GM13977 (cell line): ENCODE measurements at regions not wholly inside any gene's neighbourhood (a gene's known extent, or its start where the extent isn't known, plus 50 kb on each side); places are given as distances from the start of the nearest gene placed in this dataset.

Experiments used
- DNase-seq: peaks from one replicate; pipeline ENCODE4 v3.0.0; 2012; ENCODE audit warnings: low spot score
- CTCF ChIP-seq: IDR thresholded peaks from 2 replicates; pipeline ENCODE4 v1.5.1; 2012; ENCODE audit warnings: mild to moderate bottlenecking, control low read depth; ENCODE audit not compliant: insufficient read depth; ENCODE audit errors: extremely low read depth, missing control alignments
- in situ Hi-C: fragments of 300-500 bp; cut with MboI; formaldehyde crosslinking; loops from one replicate; pipeline ENCODE4 v1.12.0; 2022; ENCODE audit warnings: low sequenced_read_pairs, low pct_unique_long_range_greater_than_20kb, mixed read lengths, inconsistent platforms; ENCODE audit not compliant: unreplicated experiment

- DNase-seq: no peak
- TF ChIP-seq CTCF: no peak
- in situ Hi-C loops: no loop called here
These were observed 768.3 kb upstream of the CDH7 start for GRCh38 chr18:64982414-64983055.

GRCh38 chr18:64981915-64982314 lies 768.9 kb upstream of the CDH7 start:
- no peak for DNase-seq

GRCh38 chr18:64979791-64980190 lies 771.0 kb upstream of the CDH7 start:
- in situ Hi-C loops: no loop called here

More at GRCh38 chr18:64981915-64982314, 768.9 kb upstream of the CDH7 start:
- no peak for TF ChIP-seq CTCF
- in situ Hi-C loops: no loop called here

GRCh38 chr18:64974391-64975125 lies 776.3 kb upstream of the CDH7 start:
- in situ Hi-C loops: no loop called here
- no peak for TF ChIP-seq CTCF
- no peak for DNase-seq

More at GRCh38 chr18:64979791-64980190, 771.0 kb upstream of the CDH7 start:
- TF ChIP-seq CTCF: no peak
- no peak for DNase-seq

- in situ Hi-C loops: no loop called here
- no peak for TF ChIP-seq CTCF
- no peak for DNase-seq
These were observed 778.3 kb upstream of the CDH7 start for GRCh38 chr18:64972545-64972944.

- DNase-seq: no peak
- in situ Hi-C loops: no loop called here
- no peak for TF ChIP-seq CTCF
These were observed 784.1 kb upstream of the CDH7 start for GRCh38 chr18:64966667-64967066.
